Body of pancreas (tissue), 4 donors: ENCODE measurements at regions not wholly inside any gene's neighbourhood (a gene's known extent, or its start where the extent isn't known, plus 50 kb on each side); places are given as distances from the start of the nearest gene placed in this dataset.

Experiments used
- ATAC-seq: fragments of 150-250 bp; one replicate; pipeline ENCODE4 v1.9.1; 2016
- DNase-seq, 4 donors: peaks; one replicate each; pipeline ENCODE4 v3.0.0-alpha.2; 2019
- H3K27ac ChIP-seq, 4 donors: fragments of 200-600 bp; sonication (generic); 1 replicate in 3 of 4; 2 replicates in 1 of 4; pipeline versions ENCODE4 v1.5.1 to v1.6.1; 2016 to 2019; ENCODE audit warnings: mild to moderate bottlenecking in 1 of 4, mixed read lengths in 1 of 4, moderate library complexity in 1 of 4
- H3K27me3 ChIP-seq, 2 donors: fragments of 200-600 bp; sonication (generic); one replicate each; pipeline ENCODE4 v1.6.0; 2016; ENCODE audit warnings: mild to moderate bottlenecking in 1 of 2
- H3K36me3 ChIP-seq, 2 donors: fragments of 200-600 bp; sonication (generic); replicated peaks in 1 of 2; 2 replicates each; pipeline ENCODE4 v1.5.1; 2016; ENCODE audit warnings: low read depth in 2 of 2; ENCODE audit not compliant: insufficient read depth in 1 of 2
- H3K4me1 ChIP-seq: fragments of 200-600 bp; sonication (generic); one replicate; pipeline ENCODE4 v1.6.0; 2016
- H3K4me3 ChIP-seq, 2 donors: fragments of 200-600 bp; sonication (generic); 1 replicate in 1 of 2; 2 replicates in 1 of 2; pipeline ENCODE4 v1.5.1; 2016 to 2019
- H3K9me3 ChIP-seq, 3 donors: fragments of 200-600 bp; sonication (generic); 1 replicate in 2 of 3; 2 replicates in 1 of 3; pipeline ENCODE4 v1.5.1; 2016
- POLR2A ChIP-seq, 3 donors: fragments of 450-650 bp; IDR thresholded peaks; one replicate each; pipeline ENCODE4 v1.6.1; 2016; ENCODE audit warnings: antibody characterized with exemption in 3 of 3, mild to moderate bottlenecking in 2 of 3
- WGBS, 2 donors: methylation state at CpG; one replicate each; pipeline ENCODE4 v1.1.5; 2017; 5-methylcytosine and 5-hydroxymethylcytosine counted together
- intact Hi-C: fragments of 100-400 bp; cut with DNase I; formaldehyde crosslinking; loops from one replicate; pipeline ENCODE4 v1.15.1; 2023
- TF ChIP-seq, protein P1 (sequence below), 7 experiments: fragments of 450-650 bp in 4 of 7; fragments of 200-600 bp in 3 of 7; sonication (generic) in 3 of 7; IDR thresholded peaks; one replicate each; pipeline ENCODE4 v1.5.1; 2016 to 2019; ENCODE audit warnings: antibody characterized with exemption in 7 of 7

DNA sequence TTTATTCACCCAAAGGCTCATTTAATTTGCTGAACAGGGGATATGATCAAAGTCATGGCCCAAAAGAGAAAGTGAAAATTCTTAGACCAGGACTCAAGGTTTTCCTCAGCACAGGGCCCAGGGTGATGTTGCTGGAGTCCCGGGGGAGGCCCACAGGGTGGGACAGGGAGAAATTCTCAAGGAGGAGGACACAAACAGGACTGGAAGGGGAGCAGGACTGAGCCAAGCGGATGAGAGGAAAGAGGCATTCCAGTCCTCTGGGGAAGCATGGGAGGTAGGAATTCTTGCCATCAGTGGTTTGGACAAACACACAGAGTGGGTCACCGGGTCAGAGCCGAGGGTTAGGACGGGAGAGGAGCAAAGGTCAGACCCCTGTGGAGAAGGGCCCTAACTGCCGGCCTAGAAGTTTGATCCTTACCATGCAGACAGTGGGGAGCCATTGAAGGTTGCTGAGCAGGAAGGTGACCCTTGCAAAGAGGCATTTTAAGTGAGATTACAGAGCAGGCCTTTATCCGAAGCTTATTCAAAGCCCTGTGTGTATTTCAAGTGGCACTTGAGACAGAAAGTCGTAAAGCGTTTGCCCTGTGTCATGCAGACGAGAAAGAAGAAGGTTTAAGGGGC is 68.4 kb upstream of the PTGR2 start:
- Histone ChIP-seq H3K36me3 (no peaks in the 10 kb centered on the region), H3K4me3 (no peak overlapping the region), H3K27ac (peak overlapping the region; percentile 1 to 96 (median 96)), H3K27me3 (no peaks in the 10 kb centered on the region), H3K9me3 (no peaks in the 10 kb centered on the region), H3K4me1 (peaks cover 48% of the 10 kb centered on the region)
- 67 to 72% methylated on average over 10 of the region's 10 CpGs for WGBS, 2 donors
- TF ChIP-seq, protein P1, sequence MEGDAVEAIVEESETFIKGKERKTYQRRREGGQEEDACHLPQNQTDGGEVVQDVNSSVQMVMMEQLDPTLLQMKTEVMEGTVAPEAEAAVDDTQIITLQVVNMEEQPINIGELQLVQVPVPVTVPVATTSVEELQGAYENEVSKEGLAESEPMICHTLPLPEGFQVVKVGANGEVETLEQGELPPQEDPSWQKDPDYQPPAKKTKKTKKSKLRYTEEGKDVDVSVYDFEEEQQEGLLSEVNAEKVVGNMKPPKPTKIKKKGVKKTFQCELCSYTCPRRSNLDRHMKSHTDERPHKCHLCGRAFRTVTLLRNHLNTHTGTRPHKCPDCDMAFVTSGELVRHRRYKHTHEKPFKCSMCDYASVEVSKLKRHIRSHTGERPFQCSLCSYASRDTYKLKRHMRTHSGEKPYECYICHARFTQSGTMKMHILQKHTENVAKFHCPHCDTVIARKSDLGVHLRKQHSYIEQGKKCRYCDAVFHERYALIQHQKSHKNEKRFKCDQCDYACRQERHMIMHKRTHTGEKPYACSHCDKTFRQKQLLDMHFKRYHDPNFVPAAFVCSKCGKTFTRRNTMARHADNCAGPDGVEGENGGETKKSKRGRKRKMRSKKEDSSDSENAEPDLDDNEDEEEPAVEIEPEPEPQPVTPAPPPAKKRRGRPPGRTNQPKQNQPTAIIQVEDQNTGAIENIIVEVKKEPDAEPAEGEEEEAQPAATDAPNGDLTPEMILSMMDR (IDR thresholded peaks at IDR 0.05) = no peak
- no peak for TF ChIP-seq POLR2A (IDR thresholded peaks at IDR 0.05)
- no peak for ATAC-seq
- intact Hi-C loops = no loop called here
- no peak for DNase-seq

DNA sequence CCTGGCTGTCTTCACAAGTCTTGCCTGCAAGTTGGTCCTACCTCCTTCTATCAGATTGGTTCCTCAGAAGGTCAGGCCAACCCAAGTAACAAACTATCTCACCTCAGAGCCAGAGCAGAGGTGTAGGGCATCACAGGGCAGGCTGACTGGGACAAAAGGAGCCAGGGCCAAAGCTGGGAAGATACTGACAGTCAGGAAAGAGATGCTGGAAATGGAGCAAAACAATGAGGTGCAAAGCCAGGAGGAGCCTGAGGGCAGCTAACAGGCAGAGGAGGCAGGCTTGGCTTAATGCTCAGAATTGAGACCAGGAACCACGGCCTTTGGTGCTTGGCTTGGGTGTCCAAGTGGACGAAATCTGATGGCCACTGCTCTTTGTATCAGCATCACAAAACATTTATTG is 68.4 kb upstream of the PNMA1 start:
- no peak for TF ChIP-seq POLR2A (IDR thresholded peaks at IDR 0.05)
- TF ChIP-seq, protein P1 (IDR thresholded peaks at IDR 0.05) = no peak
- intact Hi-C loops = no loop called here

DNA sequence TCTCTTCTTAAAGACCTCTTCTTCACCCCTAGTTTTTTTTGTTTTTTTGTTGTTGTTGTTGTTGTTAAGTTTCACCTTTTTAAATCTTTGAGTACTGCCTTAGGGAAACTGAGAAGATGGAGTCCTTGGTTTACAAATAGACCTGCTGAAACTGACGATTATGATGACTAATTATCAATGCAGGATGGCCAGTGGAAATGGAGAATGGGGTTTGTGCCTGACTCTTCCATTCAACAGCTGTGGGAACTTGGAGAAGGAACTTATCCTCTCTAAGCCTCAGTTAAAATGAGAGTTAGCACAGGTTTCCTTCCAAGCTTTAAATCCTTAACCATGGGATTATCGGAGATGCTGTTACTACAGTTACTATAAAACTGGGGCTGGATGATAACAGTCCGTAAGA is 66.7 kb upstream of the PNMA1 start:
- no peak for ATAC-seq
- H3K4me3 ChIP-seq = no peak overlapping the region
- no peak overlapping the region for H3K27ac ChIP-seq
- no peak for TF ChIP-seq POLR2A (IDR thresholded peaks at IDR 0.05)
- TF ChIP-seq, protein P1 (IDR thresholded peaks at IDR 0.05) = no peak
- WGBS, 2 donors = 84 to 89% methylated on average over 3 of the region's 3 CpGs
- H3K9me3 ChIP-seq = no peaks in the 10 kb centered on the region
- H3K36me3 ChIP-seq = no peaks in the 10 kb centered on the region
- no peak for DNase-seq
- H3K27me3 ChIP-seq = no peaks in the 10 kb centered on the region
- H3K4me1 ChIP-seq = peaks cover 44% of the 10 kb centered on the region
- intact Hi-C loops = no loop called here

More for the DNA sequence above, 68.4 kb upstream of the PNMA1 start:
- Histone ChIP-seq H3K4me3 (no peak overlapping the region), H3K27ac (peak overlapping the region in 3 of 4 donors; percentile 1 to 96 (median 95)), H3K27me3 (no peaks in the 10 kb centered on the region), H3K4me1 (peaks cover 42% of the 10 kb centered on the region), H3K9me3 (no peaks in the 10 kb centered on the region), H3K36me3 (no peaks in the 10 kb centered on the region)
- 90 to 95% methylated on average over 2 of the region's 2 CpGs for WGBS, 2 donors
- ATAC-seq = no peak
- no peak for DNase-seq

DNA sequence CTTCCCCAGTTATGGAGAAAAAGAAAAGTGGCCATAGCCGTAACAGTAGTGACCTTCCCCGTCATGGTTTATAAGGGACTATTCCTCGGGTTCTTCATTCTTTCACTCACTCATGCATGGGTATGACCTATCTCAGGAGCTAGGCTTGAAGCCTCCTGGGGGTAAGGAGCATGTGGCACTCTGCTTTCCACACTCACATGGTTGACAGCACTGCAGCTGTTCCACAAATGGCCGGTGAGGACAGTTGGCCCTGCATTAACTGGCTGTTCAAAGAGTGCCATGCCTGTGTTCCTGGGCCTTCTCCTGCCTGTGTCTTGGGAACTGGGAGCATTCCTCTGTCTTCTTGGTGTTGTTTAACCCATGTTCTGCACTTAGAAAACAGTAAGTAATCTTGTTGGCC is 66.2 kb upstream of the PNMA1 start:
- no peaks in the 10 kb centered on the region for H3K9me3 ChIP-seq
- H3K27ac ChIP-seq = no peak overlapping the region
- H3K4me3 ChIP-seq = no peak overlapping the region
- 88 to 95% methylated on average over 4 of the region's 4 CpGs for WGBS, 2 donors
- TF ChIP-seq, protein P1 (IDR thresholded peaks at IDR 0.05) = no peak
- TF ChIP-seq POLR2A (IDR thresholded peaks at IDR 0.05) = no peak
- no peaks in the 10 kb centered on the region for H3K36me3 ChIP-seq
- no peaks in the 10 kb centered on the region for H3K27me3 ChIP-seq
- DNase-seq (no peak), ATAC-seq (no peak)
- intact Hi-C loops = no loop called here
- H3K4me1 ChIP-seq = peaks cover 44% of the 10 kb centered on the region

DNA sequence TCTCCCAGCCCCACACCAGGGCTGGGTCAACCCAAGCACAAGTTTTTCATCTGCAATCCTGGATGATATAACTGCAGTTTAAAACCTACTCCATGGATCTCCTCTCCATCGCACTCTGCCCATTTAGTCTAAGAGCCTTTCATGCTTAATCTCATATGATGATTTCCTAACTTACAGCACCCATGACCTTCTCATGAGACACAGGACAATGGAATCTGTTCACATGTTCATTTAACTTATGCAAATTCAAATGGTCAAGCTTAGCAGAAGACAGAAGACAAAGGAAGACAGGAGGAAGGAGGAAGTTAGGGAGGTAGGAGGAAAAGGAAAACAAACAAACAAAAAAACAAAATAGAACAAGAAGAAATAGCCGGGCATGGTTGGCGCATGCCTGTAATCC is 64.6 kb upstream of the PNMA1 start:
- Histone ChIP-seq H3K4me1 (peaks cover 41% of the 10 kb centered on the region), H3K4me3 (no peak overlapping the region), H3K9me3 (no peaks in the 10 kb centered on the region), H3K27me3 (no peaks in the 10 kb centered on the region), H3K36me3 (no peaks in the 10 kb centered on the region), H3K27ac (no peak overlapping the region)
- no peak for ATAC-seq
- intact Hi-C loops = no loop called here
- DNase-seq = no peak
- TF ChIP-seq POLR2A (IDR thresholded peaks at IDR 0.05) = no peak
- TF ChIP-seq, protein P1 (IDR thresholded peaks at IDR 0.05) = no peak
- 84 to 93% methylated on average over 3 of the region's 3 CpGs for WGBS, 2 donors
